H1 (cell line): ENCODE measurements at regions not wholly inside any gene's neighbourhood (a gene's known extent, or its start where the extent isn't known, plus 50 kb on each side); places are given as distances from the start of the nearest gene placed in this dataset.

ENCODE experiments used
- MAFK ChIP-seq: IDR thresholded peaks from 2 replicates; pipeline ENCODE4 v1.6.1; 2012; ENCODE audit warnings: low read depth, mild to moderate bottlenecking, improper control_type of control experiment, low read length
- TF ChIP-seq, protein P1 (sequence below): IDR thresholded peaks from 2 replicates; pipeline ENCODE4 v1.6.1; 2012; ENCODE audit warnings: inconsistent platforms

DNA sequence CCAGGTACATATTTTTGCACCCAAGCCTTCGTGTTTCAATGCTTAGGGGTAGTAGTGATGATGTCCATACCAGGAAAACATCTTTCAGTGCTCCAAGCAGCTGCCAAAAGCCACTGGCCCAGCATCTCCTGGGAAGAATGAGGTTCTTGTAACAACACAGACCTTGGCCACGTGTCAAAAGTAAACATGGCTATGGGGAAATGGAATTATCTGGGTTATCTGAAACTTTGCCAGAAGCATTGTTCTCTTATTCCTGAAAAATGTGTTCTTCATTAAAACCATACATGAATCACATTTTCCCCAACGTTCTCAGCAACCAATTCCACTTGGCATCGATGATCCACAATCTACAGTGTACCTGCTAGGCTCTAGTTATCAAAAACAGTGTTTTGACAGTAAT is 524.2 kb upstream of the EEF2KMT start (continued):
- TF ChIP-seq, protein P1, sequence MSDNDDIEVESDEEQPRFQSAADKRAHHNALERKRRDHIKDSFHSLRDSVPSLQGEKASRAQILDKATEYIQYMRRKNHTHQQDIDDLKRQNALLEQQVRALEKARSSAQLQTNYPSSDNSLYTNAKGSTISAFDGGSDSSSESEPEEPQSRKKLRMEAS = no peak
- no peak for TF ChIP-seq MAFK
